Vagina (tissue), 2 donors: ENCODE measurements at regions not wholly inside any gene's neighbourhood (a gene's known extent, or its start where the extent isn't known, plus 50 kb on each side); places are given as distances from the start of the nearest gene placed in this dataset.

Experiments used
- DNase-seq, 2 donors: peaks; one replicate each; pipeline ENCODE4 v3.0.0-alpha.2; 2017; ENCODE audit errors: extremely low spot score in 2 of 2
- H3K27ac ChIP-seq: fragments of 200-600 bp; sonication (generic); one replicate; pipeline ENCODE4 v1.5.1; 2019
- H3K27me3 ChIP-seq: fragments of 200-600 bp; sonication (generic); one replicate; pipeline ENCODE4 v1.5.1; 2019
- H3K36me3 ChIP-seq, 2 donors: fragments of 200-600 bp; sonication (generic); one replicate each; pipeline ENCODE4 v1.5.1; 2017 to 2019
- H3K4me1 ChIP-seq: fragments of 200-600 bp; sonication (generic); one replicate; pipeline ENCODE4 v1.5.1; 2019
- H3K4me3 ChIP-seq, 2 donors: fragments of 200-600 bp; sonication (generic); 1 replicate in 1 of 2; 2 replicates in 1 of 2; pipeline ENCODE4 v1.5.1; 2016 to 2019
- H3K9me3 ChIP-seq: fragments of 200-600 bp; sonication (generic); one replicate; pipeline ENCODE4 v1.5.1; 2019
- CTCF ChIP-seq, 3 experiments: fragments of 450-650 bp in 2 of 3; fragments of 200-600 bp in 1 of 3; sonication (generic) in 1 of 3; IDR thresholded peaks; one replicate each; pipeline ENCODE4 v1.5.1; 2017 to 2019; ENCODE audit warnings: antibody characterized with exemption in 3 of 3, mild to moderate bottlenecking in 2 of 3, moderate library complexity in 2 of 3
- POLR2A ChIP-seq, 2 donors: fragments of 450-650 bp; IDR thresholded peaks; one replicate each; pipeline ENCODE4 v1.6.1; 2017; ENCODE audit warnings: antibody characterized with exemption in 2 of 2, mild to moderate bottlenecking in 2 of 2, moderate library complexity in 2 of 2
- POLR2AphosphoS5 ChIP-seq, 2 donors: sonication (generic); formaldehyde crosslinking; IDR thresholded peaks; one replicate each; pipeline ENCODE4 v1.9.0; 2017; ENCODE audit warnings: antibody characterized with exemption in 2 of 2, mild to moderate bottlenecking in 2 of 2, low read depth in 1 of 2; ENCODE audit not compliant: insufficient read depth in 1 of 2
- intact Hi-C: fragments of 100-400 bp; cut with DNase I; formaldehyde crosslinking; loops from one replicate; pipeline ENCODE4 v1.15.1; 2023

- intact Hi-C loops, result no loop called here
- Histone ChIP-seq H3K36me3 (no peaks in the 10 kb centered on the region), H3K4me3 (no peak overlapping the region), H3K27me3 (no peaks in the 10 kb centered on the region), H3K27ac (no peak overlapping the region), H3K4me1 (no peaks in the 10 kb centered on the region), H3K9me3 (no peaks in the 10 kb centered on the region)
- no peak for TF ChIP-seq POLR2AphosphoS5 (IDR thresholded peaks at IDR 0.05; ENCODE audit: insufficient read depth in 1 of 2, low read depth in 1 of 2)
- no peak for TF ChIP-seq POLR2A (IDR thresholded peaks at IDR 0.05)
- TF ChIP-seq CTCF (IDR thresholded peaks at IDR 0.05), result no peak
- no peak for DNase-seq
These were observed 347.8 kb downstream of the GBA3 start for GRCh38 chr4:23040539-23040938.

GRCh38 chr4:23039818-23040217 is 347.1 kb downstream of the GBA3 start:
- H3K4me3 ChIP-seq, result no peak overlapping the region
- no peaks in the 10 kb centered on the region for H3K27me3 ChIP-seq
- no peak overlapping the region for H3K27ac ChIP-seq
- no peaks in the 10 kb centered on the region for H3K9me3 ChIP-seq
- H3K4me1 ChIP-seq, result no peaks in the 10 kb centered on the region
- TF ChIP-seq POLR2AphosphoS5 (IDR thresholded peaks at IDR 0.05; ENCODE audit: insufficient read depth in 1 of 2, low read depth in 1 of 2), result no peak
- TF ChIP-seq CTCF (IDR thresholded peaks at IDR 0.05), result no peak
- TF ChIP-seq POLR2A (IDR thresholded peaks at IDR 0.05), result no peak
- DNase-seq, result no peak
- no peaks in the 10 kb centered on the region for H3K36me3 ChIP-seq
- intact Hi-C loops, result no loop called here

GRCh38 chr4:23038626-23039491 is 346.1 kb downstream of the GBA3 start:
- Histone ChIP-seq H3K36me3 (no peaks in the 10 kb centered on the region), H3K27ac (no peak overlapping the region), H3K27me3 (no peaks in the 10 kb centered on the region), H3K4me1 (no peaks in the 10 kb centered on the region), H3K4me3 (no peak overlapping the region), H3K9me3 (no peaks in the 10 kb centered on the region)
- DNase-seq, result no peak
- intact Hi-C loops, result no loop called here
- no peak for TF ChIP-seq CTCF (IDR thresholded peaks at IDR 0.05)
- TF ChIP-seq POLR2AphosphoS5 (IDR thresholded peaks at IDR 0.05; ENCODE audit: insufficient read depth in 1 of 2, low read depth in 1 of 2), result no peak
- no peak for TF ChIP-seq POLR2A (IDR thresholded peaks at IDR 0.05)

- no peak overlapping the region for H3K27ac ChIP-seq
- TF ChIP-seq POLR2AphosphoS5 (IDR thresholded peaks at IDR 0.05; ENCODE audit: insufficient read depth in 1 of 2, low read depth in 1 of 2) (no peak), CTCF (IDR thresholded peaks at IDR 0.05) (no peak), POLR2A (IDR thresholded peaks at IDR 0.05) (no peak)
- no peaks in the 10 kb centered on the region for H3K36me3 ChIP-seq
- no peak overlapping the region for H3K4me3 ChIP-seq
- DNase-seq, result no peak
- H3K27me3 ChIP-seq, result no peaks in the 10 kb centered on the region
- H3K9me3 ChIP-seq, result no peaks in the 10 kb centered on the region
- no peaks in the 10 kb centered on the region for H3K4me1 ChIP-seq
- intact Hi-C loops, result no loop called here
These were observed 344.3 kb downstream of the GBA3 start for GRCh38 chr4:23036921-23037495.

DNA sequence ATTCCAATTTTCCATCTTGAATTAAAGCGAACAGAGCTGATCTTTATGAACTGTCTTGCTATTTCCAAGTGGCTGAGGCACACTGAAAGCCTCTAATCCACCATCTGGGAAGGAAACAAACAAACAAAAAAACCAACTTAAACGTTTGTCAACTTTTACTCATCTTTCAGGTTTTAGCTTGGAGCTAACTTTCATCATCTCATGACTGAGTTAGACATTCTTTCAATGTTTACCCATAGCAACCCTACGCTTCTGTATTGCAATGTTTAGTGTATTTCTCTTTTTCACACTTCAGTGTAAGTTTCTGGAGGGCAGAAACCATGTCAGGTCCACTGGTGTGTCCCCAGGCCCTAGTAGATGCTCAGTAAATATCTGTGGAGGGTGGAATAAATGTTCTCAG is 343.8 kb downstream of the GBA3 start:
- Histone ChIP-seq H3K36me3 (no peaks in the 10 kb centered on the region), H3K4me1 (no peaks in the 10 kb centered on the region), H3K27ac (no peak overlapping the region), H3K4me3 (no peak overlapping the region), H3K27me3 (no peaks in the 10 kb centered on the region), H3K9me3 (no peaks in the 10 kb centered on the region)
- DNase-seq, result no peak
- no peak for TF ChIP-seq POLR2AphosphoS5 (IDR thresholded peaks at IDR 0.05; ENCODE audit: insufficient read depth in 1 of 2, low read depth in 1 of 2)
- no peak for TF ChIP-seq CTCF (IDR thresholded peaks at IDR 0.05)
- TF ChIP-seq POLR2A (IDR thresholded peaks at IDR 0.05), result no peak
- intact Hi-C loops, result no loop called here
